ENCODE measurements at regions not wholly inside any gene's neighbourhood (a gene's known extent, or its start where the extent isn't known, plus 50 kb on each side); places are given as distances from the start of the nearest gene placed in this dataset.

DNA sequence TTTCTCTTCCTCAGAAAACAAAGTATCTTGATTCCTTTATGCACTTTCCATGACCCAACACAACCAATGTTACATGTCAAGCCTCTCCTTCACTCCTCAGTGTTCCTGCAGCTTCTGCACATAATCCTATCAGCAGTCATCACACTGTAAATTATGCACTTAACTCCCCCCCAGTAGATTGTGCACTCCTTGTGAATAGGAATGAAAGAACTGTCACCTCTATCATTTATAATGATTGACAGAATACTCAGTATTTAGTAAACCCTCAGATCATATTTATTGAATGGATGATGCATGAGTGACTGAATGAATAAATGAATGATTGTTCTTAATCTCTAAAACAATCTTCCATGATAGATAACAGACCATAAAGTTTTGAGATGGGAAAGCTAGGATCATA is 253.3 kb downstream of the HS3ST1 start:
- TF ChIP-seq POLR2A (IDR thresholded peaks at IDR 0.05; ENCODE audit: low read length) (no peak), CTCF (IDR thresholded peaks at IDR 0.05) (no peak), NR3C1 (IDR thresholded peaks at IDR 0.05) (no peak), JUNB (IDR thresholded peaks at IDR 0.05) (no peak), CHD4 (IDR thresholded peaks at IDR 0.05; ENCODE audit: borderline replicate concordance) (no peak), CEBPB (IDR thresholded peaks at IDR 0.05) (no peak), BCL3 (IDR thresholded peaks at IDR 0.05) (no peak), HDAC2 (IDR thresholded peaks at IDR 0.05) (no peak), REST (IDR thresholded peaks at IDR 0.05) (no peak), SMC3 (IDR thresholded peaks at IDR 0.05) (no peak), RCOR1 (IDR thresholded peaks at IDR 0.05; ENCODE audit: low read depth, low read length) (no peak)
- TF ChIP-seq, protein P1, sequence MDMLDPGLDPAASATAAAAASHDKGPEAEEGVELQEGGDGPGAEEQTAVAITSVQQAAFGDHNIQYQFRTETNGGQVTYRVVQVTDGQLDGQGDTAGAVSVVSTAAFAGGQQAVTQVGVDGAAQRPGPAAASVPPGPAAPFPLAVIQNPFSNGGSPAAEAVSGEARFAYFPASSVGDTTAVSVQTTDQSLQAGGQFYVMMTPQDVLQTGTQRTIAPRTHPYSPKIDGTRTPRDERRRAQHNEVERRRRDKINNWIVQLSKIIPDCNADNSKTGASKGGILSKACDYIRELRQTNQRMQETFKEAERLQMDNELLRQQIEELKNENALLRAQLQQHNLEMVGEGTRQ (IDR thresholded peaks at IDR 0.05) = no peak

All from A549 (cell line).